Medulla oblongata (tissue), 1 donor: ENCODE measurements at regions not wholly inside any gene's neighbourhood (a gene's known extent, or its start where the extent isn't known, plus 50 kb on each side); places are given as distances from the start of the nearest gene placed in this dataset.
A peak's percentile ranks its signal among the peaks of the same experiment; 100 is the strongest.

ENCODE experiments used
- DNase-seq: peaks from one replicate; pipeline ENCODE4 v3.0.0-alpha.2; 2015; ENCODE audit errors: extremely low spot score

- no peak for DNase-seq
Observed at GRCh38 chr3:117754841-117755240, 1045.3 kb downstream of the TUSC7 start.

DNA sequence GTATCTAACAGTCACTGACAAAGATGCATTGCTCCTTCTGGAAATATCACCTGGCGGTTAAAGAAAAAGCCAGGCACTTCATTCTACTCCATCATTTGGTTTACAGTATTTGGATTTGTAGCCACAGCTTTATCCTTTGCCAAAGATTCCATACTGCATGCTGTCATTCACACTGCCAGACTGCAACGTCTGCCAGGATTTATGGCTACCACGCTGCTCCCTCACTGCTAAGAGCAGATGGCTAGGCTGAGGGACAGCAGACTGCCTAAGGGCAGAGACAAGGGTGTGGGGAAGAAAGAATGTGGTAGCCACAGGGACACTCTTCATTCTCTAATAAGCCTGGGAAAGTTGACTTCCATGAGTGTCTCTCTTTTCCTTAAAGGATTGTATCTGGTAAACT is 1047.0 kb downstream of the TUSC7 start:
- no peak for DNase-seq

GRCh38 chr3:117761703-117762620 is 1052.4 kb downstream of the TUSC7 start:
- peak; percentile 68 for DNase-seq

DNA sequence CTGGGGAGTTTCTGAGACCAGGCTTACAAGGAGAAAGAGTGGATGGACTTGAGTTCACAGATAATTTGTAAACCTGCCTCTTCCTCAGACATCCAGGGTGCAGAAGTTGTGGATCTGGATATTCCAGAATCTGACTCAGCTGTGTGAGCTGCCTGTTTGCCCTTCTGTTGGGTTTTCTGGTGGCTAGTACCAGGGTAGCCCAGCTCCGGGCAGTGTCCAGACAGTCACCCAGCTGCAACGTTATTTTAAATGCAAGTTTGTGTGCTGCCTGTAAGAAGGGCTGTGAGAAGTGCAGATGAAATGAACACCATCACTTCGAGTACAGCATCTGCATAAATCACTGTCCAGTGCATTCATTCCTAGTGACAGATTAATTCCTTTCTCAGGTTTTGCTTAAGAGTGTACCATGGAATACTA is 1053.0 kb downstream of the TUSC7 start:
- DNase-seq, result no peak

DNA sequence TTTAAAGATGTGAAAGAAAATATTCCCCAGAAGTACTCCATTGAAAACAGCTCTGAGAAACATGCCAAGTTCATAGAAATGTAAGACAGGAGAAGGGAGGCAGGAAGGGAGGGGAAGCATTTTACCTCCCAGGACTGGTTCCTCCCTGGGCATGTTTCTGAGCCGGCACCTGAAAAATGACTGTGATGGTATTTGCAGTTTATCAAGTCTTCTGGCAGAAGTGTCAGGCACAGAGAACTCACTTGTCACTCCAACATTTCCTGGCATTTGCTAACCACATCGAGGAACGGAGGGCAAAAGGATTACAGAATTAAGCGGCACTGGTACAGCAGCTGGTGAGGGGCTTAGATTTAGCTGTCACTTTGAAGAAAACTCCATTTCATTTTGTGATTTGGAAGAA is 1054.0 kb downstream of the TUSC7 start:
- DNase-seq, result no peak

DNA sequence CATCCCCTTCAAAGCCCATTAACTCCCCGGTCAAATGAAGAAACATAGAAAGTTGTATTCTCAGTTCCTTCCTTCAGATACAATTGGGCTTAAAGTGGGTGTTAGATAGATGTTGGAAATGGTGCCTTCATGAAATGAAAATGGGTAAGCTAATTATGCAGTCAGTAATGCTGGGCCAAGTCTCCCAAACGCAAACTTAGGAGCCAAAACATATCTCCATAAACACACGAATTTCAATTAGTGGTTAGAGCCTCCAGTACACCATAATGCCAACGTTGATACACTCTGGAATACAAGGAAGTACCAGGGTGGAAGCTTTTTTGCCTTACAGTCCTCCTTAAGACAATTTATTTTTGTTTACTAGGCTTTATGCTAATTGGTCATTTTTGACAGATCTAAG is 1059.0 kb downstream of the TUSC7 start:
- DNase-seq, result no peak

DNA sequence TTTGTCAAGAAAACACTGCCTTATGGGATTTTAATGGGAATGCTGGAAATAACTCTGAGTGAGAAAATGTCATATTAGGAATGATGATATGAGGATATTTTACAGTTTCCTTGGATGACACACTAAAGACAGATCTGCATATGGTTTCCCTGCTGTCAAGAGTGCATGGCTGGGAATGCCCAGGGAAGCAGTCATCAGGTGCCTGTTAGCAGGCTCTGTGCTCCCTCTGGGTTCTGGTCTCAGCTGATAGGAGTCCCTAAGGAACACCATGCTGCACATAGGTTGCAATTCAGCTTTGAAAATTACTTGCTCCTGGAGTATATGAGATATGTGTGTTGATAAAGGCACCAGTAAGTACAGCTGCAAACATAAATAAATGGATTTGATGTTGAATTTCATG is 1064.6 kb downstream of the TUSC7 start:
- DNase-seq, result no peak

DNA sequence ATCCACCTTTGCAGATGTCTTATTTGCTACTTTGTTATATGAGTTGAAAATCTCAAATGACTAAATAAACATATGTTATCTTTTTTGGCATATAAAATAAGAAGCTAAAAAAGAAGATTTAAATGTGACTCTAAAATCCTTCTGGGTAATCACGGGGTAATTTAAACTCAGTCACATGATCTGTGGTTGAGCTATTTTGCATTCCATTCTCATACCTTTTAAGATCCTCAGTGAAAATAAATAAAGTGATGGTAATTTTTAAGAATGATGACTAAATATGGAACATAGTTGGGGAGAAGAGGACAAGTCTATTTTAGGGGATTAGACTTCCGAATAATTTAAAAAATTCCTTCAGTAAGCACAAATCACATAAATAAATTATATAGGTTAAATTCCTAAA is 1076.8 kb downstream of the TUSC7 start:
- no peak for DNase-seq

DNA sequence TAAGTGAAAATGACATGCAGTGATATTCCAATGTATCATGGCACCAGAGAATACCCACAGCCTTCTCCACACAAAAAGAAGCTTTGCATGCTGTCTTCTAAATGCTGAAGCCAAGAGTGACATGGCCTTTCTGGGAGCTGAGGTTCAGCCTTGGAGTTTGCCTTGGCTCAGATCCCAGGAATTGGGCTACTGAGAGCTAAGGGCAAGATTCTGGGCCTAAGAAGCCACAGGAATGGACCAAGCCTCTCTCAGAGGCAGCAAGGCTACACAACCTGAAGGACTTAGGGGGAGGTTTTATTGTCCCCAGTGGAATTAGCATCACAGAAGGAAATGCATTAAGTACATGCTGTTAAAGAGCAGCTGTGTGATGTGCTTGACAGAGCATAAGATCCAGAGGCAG is 1078.5 kb downstream of the TUSC7 start:
- DNase-seq, result peak; percentile 59

DNA sequence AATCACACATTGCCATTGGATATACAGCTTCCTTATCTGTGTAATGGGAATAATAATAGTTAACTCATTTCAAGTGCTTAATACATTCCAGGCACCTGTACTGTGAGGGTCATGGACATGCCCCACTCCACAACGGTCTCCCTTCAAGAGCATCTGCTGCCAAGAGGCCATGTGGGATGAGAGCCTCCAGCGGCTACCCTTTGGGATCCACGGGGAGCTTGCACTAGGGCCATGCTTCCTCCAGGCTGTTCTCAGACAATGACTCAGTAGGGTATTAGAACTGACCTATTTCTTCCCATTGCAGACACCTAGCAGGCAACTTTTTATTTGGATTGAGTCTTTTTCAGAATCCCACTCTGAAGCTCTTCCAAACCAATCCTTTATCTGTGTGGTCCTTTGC is 1078.9 kb downstream of the TUSC7 start:
- DNase-seq, result no peak

GRCh38 chr3:117790235-117790987 is 1080.8 kb downstream of the TUSC7 start:
- DNase-seq, result no peak

- no peak for DNase-seq
Observed at GRCh38 chr3:117793622-117794265, 1084.2 kb downstream of the TUSC7 start.

- no peak for DNase-seq
Observed at GRCh38 chr3:117798221-117798620, 1088.6 kb downstream of the TUSC7 start.

DNA sequence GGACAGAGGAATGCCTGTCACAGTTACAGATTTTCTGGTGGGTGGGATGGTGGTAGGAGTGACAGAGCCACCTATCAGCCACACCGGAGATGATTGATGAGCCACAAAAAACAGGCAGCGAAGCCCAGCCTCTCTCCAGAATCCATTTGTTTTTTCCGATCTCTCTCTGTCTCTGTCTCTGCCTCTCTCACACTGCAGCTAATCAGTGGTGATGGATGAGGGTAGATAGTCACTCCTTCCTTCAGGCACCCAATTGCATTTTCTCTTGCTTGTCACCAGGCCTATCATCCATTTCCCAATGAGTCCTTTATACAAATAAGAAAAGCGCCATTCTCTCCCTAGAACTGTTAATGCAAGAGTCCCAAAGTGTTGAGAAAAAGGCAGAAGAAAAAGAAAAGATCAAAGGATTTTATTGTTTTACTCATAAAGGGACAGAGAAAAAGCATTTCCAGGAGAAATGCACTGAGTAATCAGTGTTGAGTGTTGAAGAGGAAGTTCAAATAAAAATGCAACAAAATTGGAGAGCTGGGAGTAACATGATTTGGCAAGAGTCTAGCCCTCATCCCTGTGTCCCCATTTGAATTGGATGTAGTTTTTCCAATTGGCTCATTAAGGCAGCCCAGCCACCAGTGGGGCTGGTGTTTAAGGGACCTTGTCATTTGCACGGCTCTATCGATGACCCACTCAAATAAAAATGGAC is 1089.3 kb downstream of the TUSC7 start:
- DNase-seq, result no peak

DNA sequence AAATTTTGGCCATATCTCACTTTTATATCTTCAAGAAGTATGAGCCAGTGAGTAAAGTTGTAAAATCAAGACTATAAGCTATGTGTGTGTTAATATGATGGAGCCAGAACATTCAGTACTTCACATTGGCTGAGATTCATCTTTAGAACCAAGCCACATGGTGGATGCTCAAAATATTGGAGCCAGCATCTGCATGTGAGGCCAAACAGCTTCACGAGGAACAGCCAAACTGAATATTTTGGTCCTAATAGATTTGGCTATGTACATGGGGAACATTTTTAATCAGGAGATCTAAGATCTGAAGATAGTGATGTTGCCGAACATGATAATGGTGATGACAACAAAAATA is 1089.8 kb downstream of the TUSC7 start:
- no peak for DNase-seq

DNA sequence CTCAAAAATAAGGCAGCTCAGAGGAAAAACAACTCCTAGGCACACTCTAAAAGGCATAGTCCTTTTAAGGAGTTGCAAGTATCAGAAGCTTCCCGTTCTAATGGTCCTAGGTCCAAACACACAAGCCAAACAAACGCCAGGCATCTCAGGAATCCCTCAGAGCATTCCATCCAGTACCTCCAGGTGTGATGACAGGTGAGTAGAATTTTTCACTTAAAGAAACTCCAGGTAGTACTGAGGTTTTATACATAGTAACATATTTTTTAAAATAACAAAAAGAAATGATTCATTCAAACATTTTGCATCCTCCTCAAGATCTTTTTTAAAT is 1092.3 kb downstream of the TUSC7 start:
- DNase-seq, result no peak

DNA sequence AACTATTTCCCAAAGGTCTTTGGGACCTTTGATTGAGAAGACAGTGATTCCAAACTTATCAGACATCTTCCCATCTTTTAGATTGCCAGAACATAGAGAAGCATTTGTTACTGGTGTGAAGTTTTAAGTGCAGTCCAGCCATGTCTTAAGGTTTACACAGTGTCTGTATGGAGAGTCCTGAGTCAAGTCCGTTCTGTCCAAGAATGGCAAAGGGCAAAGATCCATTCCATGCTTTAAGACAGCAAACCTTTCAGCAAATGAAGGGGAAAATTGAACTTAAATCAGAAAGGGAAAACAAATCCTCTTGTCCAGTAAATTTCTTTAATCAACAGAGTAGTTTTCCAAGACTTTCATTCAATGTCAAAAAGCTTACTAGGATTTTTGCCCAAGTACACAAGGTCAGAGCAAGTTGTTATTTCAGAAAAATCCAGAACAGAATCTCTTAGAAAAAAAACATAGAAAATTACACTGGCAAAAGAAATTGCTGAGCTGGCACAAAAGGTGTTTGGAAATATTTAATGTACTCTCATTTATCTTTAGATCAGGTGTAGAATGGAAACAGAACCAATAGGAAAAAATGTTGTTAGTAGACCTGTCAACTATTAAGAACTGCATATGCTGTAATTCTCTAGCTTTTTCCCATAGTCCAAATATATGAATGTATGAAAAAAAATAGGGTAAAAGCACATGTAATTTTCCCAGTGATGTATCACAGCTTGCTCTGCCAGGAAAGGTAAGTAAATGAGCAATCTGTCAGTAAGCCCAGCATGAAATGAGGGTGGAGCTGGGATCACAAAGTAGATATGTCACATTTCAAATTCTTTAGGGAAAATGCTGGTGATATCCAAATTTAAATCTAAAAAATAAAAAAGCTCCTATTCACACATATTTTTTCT is 1099.9 kb downstream of the TUSC7 start:
- DNase-seq, result peak; percentile 33

GRCh38 chr3:117811786-117812185 is 1102.2 kb downstream of the TUSC7 start:
- DNase-seq, result peak; percentile 65

DNA sequence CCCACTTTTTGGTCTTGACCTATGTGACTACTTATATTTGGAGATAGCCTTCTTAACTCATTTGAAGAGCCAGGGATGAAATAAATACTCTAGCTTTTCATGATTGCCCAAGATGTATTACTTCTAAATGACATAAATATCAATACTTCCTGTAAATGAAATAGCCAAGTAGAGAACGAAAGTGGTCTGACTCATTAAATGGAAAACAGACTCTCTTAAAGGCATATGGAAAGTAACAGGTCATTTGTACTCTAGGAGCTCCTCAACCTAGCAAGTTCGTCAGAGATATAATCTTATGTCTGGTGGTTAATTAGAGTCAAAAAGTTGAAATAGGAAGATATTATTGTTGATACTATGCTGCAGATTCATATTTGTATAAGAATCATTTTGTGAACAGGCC is 1105.4 kb downstream of the TUSC7 start:
- DNase-seq, result no peak

GRCh38 chr3:117817103-117817502 is 1107.5 kb downstream of the TUSC7 start:
- no peak for DNase-seq

- DNase-seq, result no peak
Observed at GRCh38 chr3:117818592-117818991, 1109.0 kb downstream of the TUSC7 start.
